ENCODE measurements at regions not wholly inside any gene's neighbourhood (a gene's known extent, or its start where the extent isn't known, plus 50 kb on each side); places are given as distances from the start of the nearest gene placed in this dataset.

DNA sequence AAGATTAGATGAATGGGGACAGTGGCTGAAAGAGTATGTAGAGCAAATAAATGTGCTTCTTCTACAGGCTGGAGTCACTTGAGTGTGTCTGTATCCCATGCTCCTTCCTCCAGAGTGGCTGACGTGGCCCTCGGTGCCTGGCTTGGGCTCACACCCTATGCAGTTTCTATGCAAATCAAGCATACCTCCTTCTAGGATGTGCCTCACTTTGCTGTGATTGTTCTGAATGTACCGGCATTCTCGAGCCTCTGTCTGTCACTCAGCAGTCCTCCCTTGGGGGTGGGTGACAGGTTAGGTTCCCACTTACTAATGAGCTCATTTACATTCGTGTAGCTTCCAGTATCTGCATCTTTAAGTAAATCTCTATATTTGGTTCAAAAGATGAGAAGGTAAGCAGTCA, 55.1 kb upstream of the HDDC2 start:
- TF ChIP-seq POLR2A (IDR thresholded peaks at IDR 0.05) = no peak
- TF ChIP-seq, protein P1, sequence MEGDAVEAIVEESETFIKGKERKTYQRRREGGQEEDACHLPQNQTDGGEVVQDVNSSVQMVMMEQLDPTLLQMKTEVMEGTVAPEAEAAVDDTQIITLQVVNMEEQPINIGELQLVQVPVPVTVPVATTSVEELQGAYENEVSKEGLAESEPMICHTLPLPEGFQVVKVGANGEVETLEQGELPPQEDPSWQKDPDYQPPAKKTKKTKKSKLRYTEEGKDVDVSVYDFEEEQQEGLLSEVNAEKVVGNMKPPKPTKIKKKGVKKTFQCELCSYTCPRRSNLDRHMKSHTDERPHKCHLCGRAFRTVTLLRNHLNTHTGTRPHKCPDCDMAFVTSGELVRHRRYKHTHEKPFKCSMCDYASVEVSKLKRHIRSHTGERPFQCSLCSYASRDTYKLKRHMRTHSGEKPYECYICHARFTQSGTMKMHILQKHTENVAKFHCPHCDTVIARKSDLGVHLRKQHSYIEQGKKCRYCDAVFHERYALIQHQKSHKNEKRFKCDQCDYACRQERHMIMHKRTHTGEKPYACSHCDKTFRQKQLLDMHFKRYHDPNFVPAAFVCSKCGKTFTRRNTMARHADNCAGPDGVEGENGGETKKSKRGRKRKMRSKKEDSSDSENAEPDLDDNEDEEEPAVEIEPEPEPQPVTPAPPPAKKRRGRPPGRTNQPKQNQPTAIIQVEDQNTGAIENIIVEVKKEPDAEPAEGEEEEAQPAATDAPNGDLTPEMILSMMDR (IDR thresholded peaks at IDR 0.05) = no peak
- no peak for TF ChIP-seq POLR2AphosphoS5 (IDR thresholded peaks at IDR 0.05)
- no peak for TF ChIP-seq EP300 (IDR thresholded peaks at IDR 0.05)
